K562 (cell line): ENCODE measurements at regions not wholly inside any gene's neighbourhood (a gene's known extent, or its start where the extent isn't known, plus 50 kb on each side); places are given as distances from the start of the nearest gene placed in this dataset.

Source experiments
- ATAC-seq: fragments of 200-7000 bp; cut with Tn5 transposase; 3 replicates; pipeline ENCODE4 v1.9.1; 2020; ENCODE audit warnings: moderate library complexity
- BruUV-seq: library from RNA; stranded (reverse); fragments of 400-500 nt; replicated peaks from 2 replicates; lab custom pipeline; 2021; lab: Mats Ljungman, UMichigan
- CTCF ChIA-PET: fragments of 300-600 bp; formaldehyde crosslinking; extraction: SDS; loops from one replicate; lab custom pipeline; 2021; ENCODE audit warnings: low intra/inter-chr PET ratio; lab: Yijun Ruan, JAX
- POLR2A ChIA-PET: fragments of 300-600, 350-650 bp; sonication (Branson Sonifier 250); formaldehyde crosslinking; extraction: SDS; loops from one replicate; lab custom pipeline; 2021; ENCODE audit warnings: antibody characterized with exemption, inconsistent platforms; lab: Yijun Ruan, JAX
- DNase-seq, 4 experiments: peaks; one replicate each; pipeline versions ENCODE4 v3.0.0 to v3.0.0-alpha.2; 2011 to 2018; ENCODE audit warnings: low spot score in 3 of 4, mixed read lengths in 3 of 4; ENCODE audit errors: extremely low read depth in 1 of 4
- FAIRE-seq: peaks from 2 replicates; lab custom pipeline; 2011; peaks lifted over from hg19 to GRCh38; lab: Jason Lieb, UNC
- H2AFZ ChIP-seq: 2 replicates; pipeline ENCODE4 v1.6.0; 2011; ENCODE audit warnings: low read depth, low read length, control low read depth, inconsistent platforms
- H3K27ac ChIP-seq: fragments of 200-600 bp; 3 replicates; pipeline ENCODE4 v1.8.0; 2011; ENCODE audit warnings: low read depth, mild to moderate bottlenecking, control low read depth, inconsistent platforms, low read length, moderate library complexity, mixed read lengths; ENCODE audit errors: extremely low read depth
- H3K27me3 ChIP-seq, 2 experiments: fragments of 300-600 bp in 1 of 2; 2 replicates in 1 of 2; 3 replicates in 1 of 2; pipeline versions ENCODE4 v1.6.0 to v1.8.0; 2011; ENCODE audit warnings: inconsistent platforms in 2 of 2, low read length in 2 of 2, mild to moderate bottlenecking in 1 of 2, mixed read lengths in 1 of 2, moderate library complexity in 1 of 2; ENCODE audit not compliant: control insufficient read depth in 2 of 2, insufficient read depth in 2 of 2
- H3K36me3 ChIP-seq: fragments of 300-600 bp; 3 replicates; pipeline ENCODE4 v1.8.0; 2011; ENCODE audit warnings: mild to moderate bottlenecking, low read length, inconsistent platforms; ENCODE audit not compliant: control insufficient read depth, insufficient read depth
- H3K4me1 ChIP-seq, 2 experiments: fragments of 200-600 bp in 1 of 2; replicated peaks in 1 of 2; 2 replicates in 1 of 2; 3 replicates in 1 of 2; pipeline versions ENCODE4 v1.5.1 to v1.8.0; 2011; ENCODE audit warnings: inconsistent platforms in 2 of 2, low read length in 2 of 2, mild to moderate bottlenecking in 1 of 2, mixed read lengths in 1 of 2, moderate library complexity in 1 of 2; ENCODE audit not compliant: control insufficient read depth in 2 of 2, insufficient read depth in 2 of 2
- H3K4me2 ChIP-seq: 2 replicates; pipeline ENCODE4 v1.6.1; 2011; ENCODE audit warnings: low read length, control low read depth, inconsistent platforms, mixed read lengths; ENCODE audit not compliant: insufficient read depth
- H3K4me3 ChIP-seq: fragments of 200-600 bp; sonication (generic), shearing (Covaris generic); 2 replicates; pipeline ENCODE4 v1.5.1; 2016; ENCODE audit warnings: control low read depth, inconsistent platforms
- H3K79me2 ChIP-seq: fragments of 200-600 bp; 3 replicates; pipeline ENCODE4 v1.8.0; 2011; ENCODE audit warnings: low read length, inconsistent platforms; ENCODE audit not compliant: control insufficient read depth, insufficient read depth
- H3K9ac ChIP-seq, 2 experiments: 2 replicates each; pipeline versions ENCODE4 v1.6.0 to v1.6.1; 2011; ENCODE audit warnings: low read depth in 2 of 2, low read length in 2 of 2, control low read depth in 1 of 2, inconsistent platforms in 1 of 2, mild to moderate bottlenecking in 1 of 2, mixed read lengths in 1 of 2; ENCODE audit not compliant: insufficient read depth in 1 of 2
- H3K9me1 ChIP-seq: one replicate; pipeline ENCODE4 v1.6.0; 2011; ENCODE audit warnings: inconsistent platforms, mild to moderate bottlenecking, low read length, moderate library complexity; ENCODE audit not compliant: control insufficient read depth, insufficient read depth
- H3K9me3 ChIP-seq: replicated peaks from 2 replicates; pipeline ENCODE4 v1.5.1; 2011; ENCODE audit warnings: low read depth, low read length, inconsistent platforms; ENCODE audit not compliant: control insufficient read depth, insufficient read depth
- H4K20me1 ChIP-seq: replicated peaks from 2 replicates; pipeline ENCODE4 v1.6.1; 2011; ENCODE audit warnings: low read length, inconsistent platforms, mixed read lengths; ENCODE audit not compliant: control insufficient read depth, insufficient read depth
- CBFB ChIP-seq: sonication (generic); formaldehyde crosslinking; IDR thresholded peaks from 2 replicates; pipeline ENCODE4 v1.4.0; 2020; ENCODE audit warnings: mild to moderate bottlenecking, missing genetic modification reagents
- CEBPG ChIP-seq, 3 experiments: fragments of 200-800 bp in 1 of 3; sonication (Bioruptor generic) in 1 of 3; sonication (generic) in 1 of 3; formaldehyde crosslinking in 1 of 3; IDR thresholded peaks in 2 of 3; conservative IDR thresholded peaks in 1 of 3; 2 replicates each; pipeline versions ENCODE4 v1.6.1 to v1.8.0; 2016 to 2022; ENCODE audit warnings: missing compliant biosample characterization in 2 of 3, missing genetic modification characterization in 2 of 3, mild to moderate bottlenecking in 1 of 3, missing genetic modification reagents in 1 of 3
- FOXK2 ChIP-seq, 2 experiments: fragments of 450-650 bp; IDR thresholded peaks in 1 of 2; conservative IDR thresholded peaks in 1 of 2; 2 replicates each; pipeline ENCODE4 v1.6.1; 2016; ENCODE audit warnings: low read depth in 2 of 2, mild to moderate bottlenecking in 1 of 2
- KLF6 ChIP-seq: fragments of 250-450 bp; sonication (Bioruptor Pico); IDR thresholded peaks from 2 replicates; pipeline ENCODE4 v1.4.0; 2020; ENCODE audit warnings: mild to moderate bottlenecking, moderate library complexity, borderline replicate concordance
- SIX5 ChIP-seq, 2 experiments: IDR thresholded peaks; 2 replicates each; pipeline ENCODE4 v1.6.1; 2011; ENCODE audit warnings: low read length in 2 of 2, borderline replicate concordance in 1 of 2, low read depth in 1 of 2, mild to moderate bottlenecking in 1 of 2, moderate library complexity in 1 of 2; ENCODE audit not compliant: insufficient read depth in 1 of 2
- SREBF2 ChIP-seq: sonication (generic); formaldehyde crosslinking; IDR thresholded peaks from 2 replicates; pipeline ENCODE4 v1.4.0; 2020; ENCODE audit warnings: mild to moderate bottlenecking, missing genetic modification reagents
- TBP ChIP-seq: optimal IDR thresholded peaks from 2 replicates; pipeline ENCODE3; 2011; ENCODE audit warnings: low read depth, low read length, improper control_type of control experiment
- ZNF263 ChIP-seq: sonication (generic); formaldehyde crosslinking; IDR thresholded peaks from 2 replicates; pipeline ENCODE4 v1.8.0; 2022; ENCODE audit warnings: mild to moderate bottlenecking, missing genetic modification reagents, borderline replicate concordance
- ZZZ3 ChIP-seq: fragments of 450-650 bp; IDR thresholded peaks from 2 replicates; pipeline ENCODE4 v1.6.1; 2016; ENCODE audit warnings: antibody characterized with exemption, mild to moderate bottlenecking, moderate library complexity
- WGBS: fragments of 100-300 bp; shearing (Covaris generic); methylation state at CpG from one replicate; pipeline ENCODE4 v1.1.6; 2016; ENCODE audit warnings: low coverage, mixed read lengths; ENCODE audit not compliant: insufficient coverage; ENCODE audit errors: missing lambda C conversion rate; 5-methylcytosine and 5-hydroxymethylcytosine counted together
- in situ Hi-C: fragments of 300-500 bp; cut with MboI; formaldehyde crosslinking; loops from 4 replicates; pipeline ENCODE4 v1.15.0; 2018; ENCODE audit warnings: inconsistent platforms, mixed read lengths
- intact Hi-C: fragments of 100-400 bp; cut with micrococcal nuclease; formaldehyde crosslinking; loops from 2 replicates; pipeline ENCODE4 v1.14.2; 2022
- TF ChIP-seq, protein P1 (sequence below): fragments of 150-350 bp; IDR thresholded peaks from 2 replicates; pipeline ENCODE4 v1.6.1; 2014; ENCODE audit warnings: low read depth, mild to moderate bottlenecking, low read length, borderline replicate concordance

DNA sequence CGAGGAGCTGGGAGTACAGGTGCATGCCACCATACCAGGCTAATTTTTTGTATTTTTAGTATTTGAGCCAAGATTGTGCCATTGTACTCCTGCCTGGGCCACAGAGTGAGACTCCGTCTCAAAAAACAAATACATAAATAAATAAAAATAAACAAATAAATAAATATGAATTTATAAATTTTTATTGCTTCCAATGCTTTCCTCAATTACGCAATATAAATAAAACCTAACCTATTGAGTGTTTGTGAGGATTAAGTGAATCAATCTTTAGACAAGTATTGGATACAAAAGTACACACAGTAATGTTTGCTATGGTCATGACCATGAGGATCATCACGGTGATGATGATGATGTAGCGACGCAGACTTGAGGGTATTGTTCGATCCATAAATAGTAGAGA is 257.4 kb downstream of the ASXL3 start:
- Histone ChIP-seq H3K36me3 (no peaks in the 10 kb centered on the region), H3K9me3 (no peaks in the 10 kb centered on the region), H2AFZ (no peak overlapping the region), H3K27ac (no peak overlapping the region), H4K20me1 (no peaks in the 10 kb centered on the region), H3K27me3 (no peaks in the 10 kb centered on the region), H3K79me2 (no peaks in the 10 kb centered on the region), H3K9ac (no peak overlapping the region), H3K4me2 (no peak overlapping the region), H3K4me1 (no peaks in the 10 kb centered on the region), H3K4me3 (no peak overlapping the region), H3K9me1 (no peaks in the 10 kb centered on the region)
- DNase-seq (no peak), FAIRE-seq (no peak), ATAC-seq (no peak)
- POLR2A ChIA-PET = no interaction called here
- CTCF ChIA-PET = no interaction called here
- TF ChIP-seq TBP (no peak), FOXK2 (conservative IDR thresholded peaks at IDR 0.05 in 1 of 2, IDR thresholded peaks at IDR 0.05 in 1 of 2; ENCODE audit: low read depth in 2 of 2) (no peak), SREBF2 (CRISPR knock-in tag) (no peak), ZNF263 (CRISPR knock-in tag) (no peak), CEBPG (CRISPR knock-in tag; IDR thresholded peaks at IDR 0.05) (no peak), CEBPG (tag; conservative IDR thresholded peaks at IDR 0.05 in 1 of 2, IDR thresholded peaks at IDR 0.05 in 1 of 2) (peak in 1 of 2 experiments; percentile 63; a peak in 2 of 4 replicates)
- intact Hi-C loops = loop anchor here (5.0 kb wide), 1 partner anchor 952 kb away; no protein-coding TSS in a partner anchor
- in situ Hi-C loops = no loop called here
- BruUV-seq = no TSS peak
- WGBS = 5% methylated on average over 7 of the region's 7 CpGs

- Histone ChIP-seq H3K4me3 (no peak overlapping the region), H3K27me3 (no peaks in the 10 kb centered on the region), H3K9ac (no peak overlapping the region), H2AFZ (no peak overlapping the region), H3K4me1 (no peaks in the 10 kb centered on the region), H3K4me2 (no peak overlapping the region), H3K36me3 (no peaks in the 10 kb centered on the region), H3K9me1 (no peaks in the 10 kb centered on the region), H3K79me2 (no peaks in the 10 kb centered on the region), H4K20me1 (no peaks in the 10 kb centered on the region), H3K27ac (no peak overlapping the region), H3K9me3 (no peaks in the 10 kb centered on the region)
- ChIA-PET POLR2A (no interaction called here), CTCF (no interaction called here)
- 0% methylated on average over 1 of the region's 1 CpG for WGBS
- intact Hi-C loops (no loop called here), in situ Hi-C loops (no loop called here)
- BruUV-seq = no TSS peak
- TF ChIP-seq KLF6 (CRISPR knock-in tag) = no peak
- TF ChIP-seq, protein P1, sequence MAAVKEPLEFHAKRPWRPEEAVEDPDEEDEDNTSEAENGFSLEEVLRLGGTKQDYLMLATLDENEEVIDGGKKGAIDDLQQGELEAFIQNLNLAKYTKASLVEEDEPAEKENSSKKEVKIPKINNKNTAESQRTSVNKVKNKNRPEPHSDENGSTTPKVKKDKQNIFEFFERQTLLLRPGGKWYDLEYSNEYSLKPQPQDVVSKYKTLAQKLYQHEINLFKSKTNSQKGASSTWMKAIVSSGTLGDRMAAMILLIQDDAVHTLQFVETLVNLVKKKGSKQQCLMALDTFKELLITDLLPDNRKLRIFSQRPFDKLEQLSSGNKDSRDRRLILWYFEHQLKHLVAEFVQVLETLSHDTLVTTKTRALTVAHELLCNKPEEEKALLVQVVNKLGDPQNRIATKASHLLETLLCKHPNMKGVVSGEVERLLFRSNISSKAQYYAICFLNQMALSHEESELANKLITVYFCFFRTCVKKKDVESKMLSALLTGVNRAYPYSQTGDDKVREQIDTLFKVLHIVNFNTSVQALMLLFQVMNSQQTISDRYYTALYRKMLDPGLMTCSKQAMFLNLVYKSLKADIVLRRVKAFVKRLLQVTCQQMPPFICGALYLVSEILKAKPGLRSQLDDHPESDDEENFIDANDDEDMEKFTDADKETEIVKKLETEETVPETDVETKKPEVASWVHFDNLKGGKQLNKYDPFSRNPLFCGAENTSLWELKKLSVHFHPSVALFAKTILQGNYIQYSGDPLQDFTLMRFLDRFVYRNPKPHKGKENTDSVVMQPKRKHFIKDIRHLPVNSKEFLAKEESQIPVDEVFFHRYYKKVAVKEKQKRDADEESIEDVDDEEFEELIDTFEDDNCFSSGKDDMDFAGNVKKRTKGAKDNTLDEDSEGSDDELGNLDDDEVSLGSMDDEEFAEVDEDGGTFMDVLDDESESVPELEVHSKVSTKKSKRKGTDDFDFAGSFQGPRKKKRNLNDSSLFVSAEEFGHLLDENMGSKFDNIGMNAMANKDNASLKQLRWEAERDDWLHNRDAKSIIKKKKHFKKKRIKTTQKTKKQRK = no peak
- TF ChIP-seq CBFB (CRISPR knock-in tag) = no peak
- no peak for TF ChIP-seq SIX5 (IDR thresholded peaks at IDR 0.05; ENCODE audit: borderline replicate concordance in 1 of 2, insufficient read depth in 1 of 2, low read depth in 1 of 2, low read length in 2 of 2)
- no peak for TF ChIP-seq ZZZ3
- no peak for ATAC-seq
- no peak for DNase-seq
- FAIRE-seq = no peak
Measured at GRCh38 chr18:33833842-33834241, 255.8 kb downstream of the ASXL3 start.
